ENCODE measurements at regions not wholly inside any gene's neighbourhood (a gene's known extent, or its start where the extent isn't known, plus 50 kb on each side); places are given as distances from the start of the nearest gene placed in this dataset.

DNA sequence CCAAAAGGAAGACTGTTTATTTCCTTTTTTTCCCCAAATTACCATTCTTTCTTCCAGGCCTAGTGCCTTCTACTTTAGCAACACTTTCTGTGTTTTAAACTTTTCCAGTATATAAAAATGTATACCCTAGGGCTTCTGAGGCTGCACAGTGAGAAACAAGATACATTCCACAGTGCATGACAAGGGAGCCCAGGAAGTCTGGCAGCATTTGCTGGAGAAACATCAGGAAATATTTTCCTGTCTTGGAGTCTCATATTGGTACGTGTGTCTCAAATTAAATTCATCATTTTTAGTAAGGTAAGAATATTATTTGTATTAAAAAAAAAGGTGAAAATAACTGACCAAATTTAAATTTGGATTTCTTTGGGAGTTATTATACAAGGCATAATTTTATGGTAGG lies 662.6 kb downstream of the RFPL4B start:
- DNase-seq (ENCODE audit: low read depth in 1 of 2, low spot score in 1 of 2), result no peak
- no peak overlapping the region for H3K27ac ChIP-seq (replicated peaks)
- H3K27me3 ChIP-seq (ENCODE audit: insufficient read depth, poor library complexity, severe bottlenecking), result no peaks in the 10 kb centered on the region
- TF ChIP-seq POLR2AphosphoS5 (IDR thresholded peaks at IDR 0.05; ENCODE audit: low read depth), result no peak
- H3K4me3 ChIP-seq (replicated peaks; ENCODE audit: insufficient read depth, low read length), result no peak overlapping the region

DNA sequence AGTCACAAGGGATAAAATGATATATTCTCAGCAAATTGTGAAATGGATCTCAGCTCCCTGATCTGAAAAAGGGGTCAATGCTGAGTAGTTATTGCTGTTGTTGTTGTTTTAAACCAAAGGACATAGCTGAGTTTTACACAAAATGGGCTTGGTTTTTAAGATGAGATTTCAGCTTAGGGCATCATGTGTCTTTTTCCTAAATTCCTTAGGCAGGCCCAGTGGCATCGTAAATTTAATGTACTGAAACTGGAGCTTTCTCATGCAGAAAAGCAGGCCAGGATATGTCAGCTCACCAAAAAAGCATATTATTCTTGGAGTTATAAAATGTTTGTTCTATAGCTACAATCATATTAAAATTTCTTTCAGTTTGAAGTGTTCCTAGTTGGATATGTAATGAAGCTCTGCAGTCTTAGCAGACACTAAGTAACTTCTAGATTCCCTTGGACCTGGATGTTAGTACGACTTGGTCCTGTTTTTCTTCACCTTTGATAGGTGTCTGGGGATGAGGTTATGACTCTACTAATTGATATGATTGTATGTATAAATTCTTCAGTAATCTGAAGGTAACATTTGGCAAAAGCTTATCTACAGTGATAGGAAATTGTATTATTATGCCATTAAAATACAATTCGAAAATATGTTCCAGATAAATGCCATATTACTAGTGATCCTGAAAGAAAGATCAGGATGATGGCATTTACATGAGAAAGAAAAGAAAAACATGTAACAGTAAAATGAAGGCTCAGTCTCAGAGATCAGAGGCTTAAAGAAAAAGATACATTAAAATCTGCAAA lies 663.3 kb downstream of the RFPL4B start:
- DNase-seq (ENCODE audit: low read depth in 1 of 2, low spot score in 1 of 2), result no peak
- H3K27me3 ChIP-seq (ENCODE audit: insufficient read depth, poor library complexity, severe bottlenecking), result no peaks in the 10 kb centered on the region
- TF ChIP-seq, protein P1, sequence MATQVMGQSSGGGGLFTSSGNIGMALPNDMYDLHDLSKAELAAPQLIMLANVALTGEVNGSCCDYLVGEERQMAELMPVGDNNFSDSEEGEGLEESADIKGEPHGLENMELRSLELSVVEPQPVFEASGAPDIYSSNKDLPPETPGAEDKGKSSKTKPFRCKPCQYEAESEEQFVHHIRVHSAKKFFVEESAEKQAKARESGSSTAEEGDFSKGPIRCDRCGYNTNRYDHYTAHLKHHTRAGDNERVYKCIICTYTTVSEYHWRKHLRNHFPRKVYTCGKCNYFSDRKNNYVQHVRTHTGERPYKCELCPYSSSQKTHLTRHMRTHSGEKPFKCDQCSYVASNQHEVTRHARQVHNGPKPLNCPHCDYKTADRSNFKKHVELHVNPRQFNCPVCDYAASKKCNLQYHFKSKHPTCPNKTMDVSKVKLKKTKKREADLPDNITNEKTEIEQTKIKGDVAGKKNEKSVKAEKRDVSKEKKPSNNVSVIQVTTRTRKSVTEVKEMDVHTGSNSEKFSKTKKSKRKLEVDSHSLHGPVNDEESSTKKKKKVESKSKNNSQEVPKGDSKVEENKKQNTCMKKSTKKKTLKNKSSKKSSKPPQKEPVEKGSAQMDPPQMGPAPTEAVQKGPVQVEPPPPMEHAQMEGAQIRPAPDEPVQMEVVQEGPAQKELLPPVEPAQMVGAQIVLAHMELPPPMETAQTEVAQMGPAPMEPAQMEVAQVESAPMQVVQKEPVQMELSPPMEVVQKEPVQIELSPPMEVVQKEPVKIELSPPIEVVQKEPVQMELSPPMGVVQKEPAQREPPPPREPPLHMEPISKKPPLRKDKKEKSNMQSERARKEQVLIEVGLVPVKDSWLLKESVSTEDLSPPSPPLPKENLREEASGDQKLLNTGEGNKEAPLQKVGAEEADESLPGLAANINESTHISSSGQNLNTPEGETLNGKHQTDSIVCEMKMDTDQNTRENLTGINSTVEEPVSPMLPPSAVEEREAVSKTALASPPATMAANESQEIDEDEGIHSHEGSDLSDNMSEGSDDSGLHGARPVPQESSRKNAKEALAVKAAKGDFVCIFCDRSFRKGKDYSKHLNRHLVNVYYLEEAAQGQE (IDR thresholded peaks at IDR 0.05; ENCODE audit: insufficient replicate concordance, low read depth), result no peak
- TF ChIP-seq SPI1 (IDR thresholded peaks at IDR 0.05; ENCODE audit: borderline replicate concordance, low read depth), result no peak
- H3K27ac ChIP-seq (replicated peaks), result no peak overlapping the region
- no peak overlapping the region for H3K4me3 ChIP-seq (replicated peaks; ENCODE audit: insufficient read depth, low read length)

DNA sequence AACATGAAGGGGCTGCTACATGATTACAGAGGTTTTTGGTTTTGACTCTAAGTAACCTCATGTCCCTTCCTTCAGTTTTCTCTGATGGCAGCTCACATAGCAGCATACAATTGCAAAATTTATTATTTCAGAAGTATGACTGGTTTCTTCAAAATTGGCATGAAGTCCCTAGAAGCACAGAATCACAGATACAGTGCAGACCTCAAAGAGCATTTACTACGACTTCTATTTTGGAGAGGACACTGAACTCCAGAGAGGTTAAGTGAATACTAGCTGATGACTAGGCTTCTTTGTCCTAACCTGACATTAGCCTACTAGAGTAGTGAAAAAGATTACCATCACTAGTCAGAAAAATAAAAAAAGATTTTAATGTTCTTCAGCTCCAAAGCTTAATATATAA lies 664.3 kb downstream of the RFPL4B start:
- TF ChIP-seq, protein P1 (IDR thresholded peaks at IDR 0.05; ENCODE audit: insufficient replicate concordance, low read depth), result no peak
- TF ChIP-seq, protein P2, sequence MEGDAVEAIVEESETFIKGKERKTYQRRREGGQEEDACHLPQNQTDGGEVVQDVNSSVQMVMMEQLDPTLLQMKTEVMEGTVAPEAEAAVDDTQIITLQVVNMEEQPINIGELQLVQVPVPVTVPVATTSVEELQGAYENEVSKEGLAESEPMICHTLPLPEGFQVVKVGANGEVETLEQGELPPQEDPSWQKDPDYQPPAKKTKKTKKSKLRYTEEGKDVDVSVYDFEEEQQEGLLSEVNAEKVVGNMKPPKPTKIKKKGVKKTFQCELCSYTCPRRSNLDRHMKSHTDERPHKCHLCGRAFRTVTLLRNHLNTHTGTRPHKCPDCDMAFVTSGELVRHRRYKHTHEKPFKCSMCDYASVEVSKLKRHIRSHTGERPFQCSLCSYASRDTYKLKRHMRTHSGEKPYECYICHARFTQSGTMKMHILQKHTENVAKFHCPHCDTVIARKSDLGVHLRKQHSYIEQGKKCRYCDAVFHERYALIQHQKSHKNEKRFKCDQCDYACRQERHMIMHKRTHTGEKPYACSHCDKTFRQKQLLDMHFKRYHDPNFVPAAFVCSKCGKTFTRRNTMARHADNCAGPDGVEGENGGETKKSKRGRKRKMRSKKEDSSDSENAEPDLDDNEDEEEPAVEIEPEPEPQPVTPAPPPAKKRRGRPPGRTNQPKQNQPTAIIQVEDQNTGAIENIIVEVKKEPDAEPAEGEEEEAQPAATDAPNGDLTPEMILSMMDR (IDR thresholded peaks at IDR 0.05; ENCODE audit: insufficient read depth, low read length), result no peak
- no peak for TF ChIP-seq POLR2AphosphoS5 (IDR thresholded peaks at IDR 0.05; ENCODE audit: low read depth)
- no peak for TF ChIP-seq SPI1 (IDR thresholded peaks at IDR 0.05; ENCODE audit: borderline replicate concordance, low read depth)
- TF ChIP-seq GABPA (IDR thresholded peaks at IDR 0.05; ENCODE audit: low read depth), result no peak
- Histone ChIP-seq H3K4me3 (replicated peaks; ENCODE audit: insufficient read depth, low read length) (no peak overlapping the region), H3K27me3 (ENCODE audit: insufficient read depth, poor library complexity, severe bottlenecking) (no peaks in the 10 kb centered on the region), H3K27ac (replicated peaks) (no peak overlapping the region)
- DNase-seq (ENCODE audit: low read depth in 1 of 2, low spot score in 1 of 2), result no peak

DNA sequence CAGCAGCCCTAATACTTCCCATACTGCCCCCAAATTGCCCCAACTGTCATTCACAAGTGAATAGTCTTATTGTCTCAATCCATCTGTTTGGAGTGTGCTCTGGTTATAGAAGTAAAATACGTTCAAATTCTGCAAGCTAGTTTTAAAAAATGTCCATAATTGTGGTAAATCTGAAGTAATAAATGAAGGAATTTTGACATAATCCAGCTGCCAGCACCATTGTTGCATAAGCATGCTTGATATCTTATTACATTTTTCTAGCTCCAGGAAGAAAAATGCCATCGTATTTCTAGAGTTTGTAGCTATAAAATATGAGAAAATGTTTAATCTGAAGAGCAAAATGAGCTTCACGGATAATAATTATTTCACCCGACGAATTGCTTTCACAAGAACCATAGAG lies 664.7 kb downstream of the RFPL4B start:
- TF ChIP-seq, protein P2 (IDR thresholded peaks at IDR 0.05; ENCODE audit: insufficient read depth, low read length), result no peak
- TF ChIP-seq SPI1 (IDR thresholded peaks at IDR 0.05; ENCODE audit: borderline replicate concordance, low read depth), result no peak
- no peak for TF ChIP-seq POLR2AphosphoS5 (IDR thresholded peaks at IDR 0.05; ENCODE audit: low read depth)
- TF ChIP-seq GABPA (IDR thresholded peaks at IDR 0.05; ENCODE audit: low read depth), result no peak
- TF ChIP-seq, protein P1 (IDR thresholded peaks at IDR 0.05; ENCODE audit: insufficient replicate concordance, low read depth), result no peak
- DNase-seq (ENCODE audit: low read depth in 1 of 2, low spot score in 1 of 2), result no peak
- no peaks in the 10 kb centered on the region for H3K27me3 ChIP-seq (ENCODE audit: insufficient read depth, poor library complexity, severe bottlenecking)
- H3K27ac ChIP-seq (replicated peaks), result no peak overlapping the region
- H3K4me3 ChIP-seq (replicated peaks; ENCODE audit: insufficient read depth, low read length), result no peak overlapping the region
